ENCODE measurements at regions not wholly inside any gene's neighbourhood (a gene's known extent, or its start where the extent isn't known, plus 50 kb on each side); places are given as distances from the start of the nearest gene placed in this dataset.

DNA sequence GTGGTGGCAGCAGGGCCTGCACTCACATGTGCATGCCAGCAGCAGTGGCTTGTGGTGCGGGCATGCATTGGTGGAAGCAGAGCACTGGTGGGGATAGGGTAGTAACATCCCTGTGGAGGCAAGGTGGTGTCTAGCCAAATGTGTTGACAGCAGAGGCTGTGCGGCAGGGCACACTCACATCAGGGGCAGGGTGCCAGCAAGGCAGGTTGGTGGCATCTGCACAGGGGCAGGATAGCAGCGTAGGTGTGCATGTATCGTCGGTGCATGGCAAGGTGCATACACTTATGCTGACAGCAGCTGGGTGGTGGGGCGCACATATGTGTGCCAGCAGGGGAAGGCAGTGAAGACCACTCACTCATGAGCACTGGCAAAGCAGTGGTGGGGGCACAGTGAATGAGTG lies 211.5 kb upstream of the CSNK1A1L start:
- H3K4me2 ChIP-seq: no peak overlapping the region

DNA sequence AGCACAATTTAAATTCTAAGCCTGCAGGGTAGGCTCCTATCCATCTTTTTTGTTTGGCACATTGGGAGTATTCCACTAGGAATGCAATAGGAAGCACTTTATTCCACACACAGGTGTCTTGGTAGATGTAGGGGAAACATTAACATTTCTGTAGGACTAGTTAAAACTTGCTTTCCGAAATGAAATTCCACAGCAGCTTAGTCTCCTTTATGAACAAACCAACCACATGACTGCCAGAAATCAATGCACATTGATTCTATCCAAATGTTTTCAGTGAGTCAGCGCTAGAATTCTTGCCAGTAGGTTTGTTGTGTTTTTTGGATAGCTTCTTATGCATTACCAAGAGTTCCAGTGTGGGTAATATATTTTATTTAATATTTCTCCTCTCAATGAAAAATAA lies 207.9 kb upstream of the CSNK1A1L start:
- Histone ChIP-seq H3K4me3 (no peak overlapping the region), H3K4me1 (no peaks in the 10 kb centered on the region), H3K4me2 (no peak overlapping the region), H3K9me3 (no peaks in the 10 kb centered on the region), H3K27ac (no peak overlapping the region)
- TF ChIP-seq ELK1 (IDR thresholded peaks at IDR 0.05; ENCODE audit: low read depth, low read length): no peak
- TF ChIP-seq HOXA7 (CRISPR knock-in tag; IDR thresholded peaks at IDR 0.05): no peak
- TF ChIP-seq NR3C1 (IDR thresholded peaks at IDR 0.05): no peak
- 0% methylated on average over 2 of the region's 2 CpGs for WGBS (ENCODE audit: missing lambda C conversion rate)
- ATAC-seq (no peak), FAIRE-seq (no peak), DNase-seq (ENCODE audit: low read depth in 1 of 2, low spot score in 1 of 2) (no peak)
- ChIA-PET POLR2A (no interaction called here), CTCF (no interaction called here)

More for the DNA sequence above, 211.5 kb upstream of the CSNK1A1L start:
- H3K9me3 ChIP-seq: no peaks in the 10 kb centered on the region
- no peaks in the 10 kb centered on the region for H3K4me1 ChIP-seq
- H3K27ac ChIP-seq: no peak overlapping the region
- DNase-seq (ENCODE audit: low read depth in 1 of 2, low spot score in 1 of 2) (no peak), FAIRE-seq (no peak), ATAC-seq (no peak)
- TF ChIP-seq ESRRA (IDR thresholded peaks at IDR 0.05; ENCODE audit: borderline replicate concordance, low read length): no peak
- TF ChIP-seq HDAC2 (IDR thresholded peaks at IDR 0.05): no peak
- TF ChIP-seq FOSB (CRISPR knock-in tag; IDR thresholded peaks at IDR 0.05): no peak
- no peak for TF ChIP-seq RCOR1 (IDR thresholded peaks at IDR 0.05; ENCODE audit: low read depth, low read length)
- no peak for TF ChIP-seq MAFK (IDR thresholded peaks at IDR 0.05; ENCODE audit: partially characterized antibody)
- no peak for TF ChIP-seq FOSL2 (IDR thresholded peaks at IDR 0.05)
- TF ChIP-seq FOSL2 (CRISPR knock-in tag; IDR thresholded peaks at IDR 0.05): no peak
- TF ChIP-seq ATOH8 (CRISPR knock-in tag; IDR thresholded peaks at IDR 0.05; ENCODE audit: low read depth): no peak
- CTCF ChIA-PET: no interaction called here
- H3K4me3 ChIP-seq: no peak overlapping the region
- 36% methylated on average over 5 of the region's 6 CpGs for WGBS (ENCODE audit: missing lambda C conversion rate)
- POLR2A ChIA-PET: no interaction called here

GRCh38 chr13:37306778-37307544 lies 201.5 kb upstream of the CSNK1A1L start:
- WGBS (ENCODE audit: missing lambda C conversion rate): 7% methylated on average over 4 of the region's 4 CpGs
- ATAC-seq: no peak
- POLR2A ChIA-PET: no interaction called here
- no peaks in the 10 kb centered on the region for H3K4me1 ChIP-seq
- TF ChIP-seq KDM1A (IDR thresholded peaks at IDR 0.05; ENCODE audit: low read depth) (no peak), MAFK (IDR thresholded peaks at IDR 0.05; ENCODE audit: partially characterized antibody) (no peak), BHLHE40 (IDR thresholded peaks at IDR 0.05; ENCODE audit: low read depth, low read length) (no peak), NR3C1 (IDR thresholded peaks at IDR 0.05) (no peak), MAZ (IDR thresholded peaks at IDR 0.05; ENCODE audit: borderline replicate concordance, low read depth, low read length) (no peak), SMC3 (IDR thresholded peaks at IDR 0.05) (no peak), RARB (CRISPR knock-in tag; IDR thresholded peaks at IDR 0.05) (no peak), POLR2A (IDR thresholded peaks at IDR 0.05; ENCODE audit: low read length) (no peak), JUNB (IDR thresholded peaks at IDR 0.05) (no peak), HOXB13 (CRISPR knock-in tag; IDR thresholded peaks at IDR 0.05; ENCODE audit: low read depth) (no peak), CHD4 (IDR thresholded peaks at IDR 0.05; ENCODE audit: borderline replicate concordance) (no peak), GATA3 (IDR thresholded peaks at IDR 0.05; ENCODE audit: borderline replicate concordance) (no peak), RFX5 (IDR thresholded peaks at IDR 0.05) (no peak)
- TF ChIP-seq, protein P1, sequence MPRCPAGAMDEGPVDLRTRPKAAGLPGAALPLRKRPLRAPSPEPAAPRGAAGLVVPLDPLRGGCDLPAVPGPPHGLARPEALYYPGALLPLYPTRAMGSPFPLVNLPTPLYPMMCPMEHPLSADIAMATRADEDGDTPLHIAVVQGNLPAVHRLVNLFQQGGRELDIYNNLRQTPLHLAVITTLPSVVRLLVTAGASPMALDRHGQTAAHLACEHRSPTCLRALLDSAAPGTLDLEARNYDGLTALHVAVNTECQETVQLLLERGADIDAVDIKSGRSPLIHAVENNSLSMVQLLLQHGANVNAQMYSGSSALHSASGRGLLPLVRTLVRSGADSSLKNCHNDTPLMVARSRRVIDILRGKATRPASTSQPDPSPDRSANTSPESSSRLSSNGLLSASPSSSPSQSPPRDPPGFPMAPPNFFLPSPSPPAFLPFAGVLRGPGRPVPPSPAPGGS (IDR thresholded peaks at IDR 0.05): no peak
- no peaks in the 10 kb centered on the region for H3K9me3 ChIP-seq
- no peak overlapping the region for H3K27ac ChIP-seq
- no peak for DNase-seq (ENCODE audit: low read depth in 1 of 2, low spot score in 1 of 2)
- H3K4me2 ChIP-seq: no peak overlapping the region
- CTCF ChIA-PET: no interaction called here
- no peak overlapping the region for H3K4me3 ChIP-seq
- no peak for FAIRE-seq
